ENCODE measurements at regions not wholly inside any gene's neighbourhood (a gene's known extent, or its start where the extent isn't known, plus 50 kb on each side); places are given as distances from the start of the nearest gene placed in this dataset.

DNA sequence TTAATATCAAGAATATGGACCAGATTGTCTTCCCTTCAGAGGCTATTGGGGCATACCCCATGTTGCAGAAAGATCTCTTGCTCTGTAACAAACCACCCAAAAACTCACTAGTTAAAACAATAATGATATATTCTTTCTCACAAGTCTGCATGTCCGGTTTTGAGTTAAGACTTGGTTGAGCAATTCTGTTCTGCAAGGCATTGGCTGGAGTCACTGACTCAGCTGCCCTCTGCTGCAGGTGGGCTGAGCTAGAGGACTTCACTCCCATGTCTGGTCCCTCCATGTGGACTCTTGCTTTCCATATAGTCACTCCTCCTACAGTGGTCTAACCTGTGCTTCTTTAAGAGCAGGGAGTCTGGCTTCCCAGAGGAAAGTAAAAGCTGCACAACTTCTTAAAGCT is 73.4 kb downstream of the ESM1 start:
- CTCF ChIA-PET: interaction anchor here (0.6 to 1.2 kb wide), 3 partner anchors 11 to 236 kb away, joined by 3 read pairs; no protein-coding TSS in a partner anchor
- H3K9me3 ChIP-seq: no peaks in the 10 kb centered on the region
- H3K27ac ChIP-seq (ENCODE audit: low read depth in 2 of 2, low read length in 1 of 2): no peak overlapping the region
- 8% methylated on average over 1 of the region's 1 CpG for WGBS (ENCODE audit: low lambda C conversion rate)
- no peak overlapping the region for H2AFZ ChIP-seq (ENCODE audit: low read depth)
- DNase-seq: no peak
- H3K9ac ChIP-seq: no peak overlapping the region
- H3K4me2 ChIP-seq: no peak overlapping the region
- H3K36me3 ChIP-seq (replicated peaks in 1 of 2; ENCODE audit: control insufficient read depth in 1 of 2, insufficient read depth in 2 of 2, low read length in 1 of 2): no peaks in the 10 kb centered on the region
- no peaks in the 10 kb centered on the region; the same call in 1 of the 2 replicates for H3K27me3 ChIP-seq (ENCODE audit: insufficient read depth)
- H4K20me1 ChIP-seq (ENCODE audit: insufficient read depth): no peaks in the 10 kb centered on the region
- H3K4me1 ChIP-seq (ENCODE audit: control insufficient read depth in 1 of 2, insufficient read depth in 2 of 2, low read depth in 1 of 2, low read length in 1 of 2): no peaks in the 10 kb centered on the region
- POLR2A ChIA-PET: no interaction called here
- no peaks in the 10 kb centered on the region for H3K79me2 ChIP-seq (ENCODE audit: insufficient read depth)
- H3K4me3 ChIP-seq (ENCODE audit: low read depth in 2 of 2, low read length in 1 of 2): no peak overlapping the region
- H3F3A ChIP-seq (replicated peaks; ENCODE audit: insufficient read depth): peaks cover 11% of the 10 kb centered on the region
- no peaks in the 10 kb centered on the region for H3K9me2 ChIP-seq
- TF ChIP-seq FOSL2 (IDR thresholded peaks at IDR 0.05; ENCODE audit: borderline replicate concordance, low read depth): no peak
- TF ChIP-seq NRF1 (IDR thresholded peaks at IDR 0.05; ENCODE audit: low read depth, low read length): no peak
- TF ChIP-seq FOXJ3 (CRISPR knock-in tag; IDR thresholded peaks at IDR 0.05): no peak
- TF ChIP-seq GATA2 (CRISPR knock-in tag; IDR thresholded peaks at IDR 0.05): no peak
- no peak for TF ChIP-seq USF2 (IDR thresholded peaks at IDR 0.05; ENCODE audit: borderline replicate concordance, low read depth, low read length)
- no peak for TF ChIP-seq TCF12 (IDR thresholded peaks at IDR 0.05)
- no peak for TF ChIP-seq NFIC (IDR thresholded peaks at IDR 0.05; ENCODE audit: borderline replicate concordance)
- TF ChIP-seq USF1 (IDR thresholded peaks at IDR 0.05; ENCODE audit: borderline replicate concordance, low read depth): no peak

GRCh38 chr5:54909911-54910870 is 75.2 kb downstream of the ESM1 start:
- CTCF ChIA-PET: interaction anchor here (1.4 kb wide), 2 partner anchors 237 to 250 kb away, joined by 3 read pairs; partner anchors contain the start of gene GPX8

More at GRCh38 chr5:54909911-54910870, 75.2 kb downstream of the ESM1 start:
- Histone ChIP-seq H3K36me3 (replicated peaks in 1 of 2; ENCODE audit: control insufficient read depth in 1 of 2, insufficient read depth in 2 of 2, low read length in 1 of 2) (no peaks in the 10 kb centered on the region), H3K9me2 (no peaks in the 10 kb centered on the region), H3K27ac (ENCODE audit: low read depth in 2 of 2, low read length in 1 of 2) (peak overlapping the region in 1 of 2 experiments; percentile 55; a peak in 2 of 4 replicates), H3K4me3 (ENCODE audit: low read depth in 2 of 2, low read length in 1 of 2) (no peak overlapping the region), H3K4me1 (ENCODE audit: control insufficient read depth in 1 of 2, insufficient read depth in 2 of 2, low read depth in 1 of 2, low read length in 1 of 2) (no peaks in the 10 kb centered on the region), H3K9me3 (no peaks in the 10 kb centered on the region), H3K9ac (no peak overlapping the region), H3K79me2 (ENCODE audit: insufficient read depth) (no peaks in the 10 kb centered on the region), H4K20me1 (ENCODE audit: insufficient read depth) (no peaks in the 10 kb centered on the region), H3F3A (replicated peaks; ENCODE audit: insufficient read depth) (peaks cover 11% of the 10 kb centered on the region), H2AFZ (ENCODE audit: low read depth) (peak overlapping the region; percentile 33; the same call in 1 of the 2 replicates), H3K27me3 (ENCODE audit: insufficient read depth) (no peaks in the 10 kb centered on the region; the same call in 1 of the 2 replicates), H3K4me2 (peak overlapping the region; percentile 35; the same call in 1 of the 2 replicates)
- TF ChIP-seq EP300 (IDR thresholded peaks at IDR 0.05; ENCODE audit: borderline replicate concordance in 1 of 2, low read depth in 1 of 2, low read length in 1 of 2) (no peak), FOXM1 (IDR thresholded peaks at IDR 0.05; ENCODE audit: low read depth) (no peak), GABPA (IDR thresholded peaks at IDR 0.05; ENCODE audit: low read depth) (no peak), MEF2A (IDR thresholded peaks at IDR 0.05; ENCODE audit: borderline replicate concordance, low read depth) (no peak), FOSL2 (IDR thresholded peaks at IDR 0.05; ENCODE audit: borderline replicate concordance, low read depth) (peak; percentile 45; the same call in 1 of the 2 replicates), RFX5 (IDR thresholded peaks at IDR 0.05; ENCODE audit: low read length) (no peak), JUND (IDR thresholded peaks at IDR 0.05) (peak; percentile 46; the same call in 1 of the 2 replicates), NFIC (IDR thresholded peaks at IDR 0.05; ENCODE audit: borderline replicate concordance) (no peak), YY1 (IDR thresholded peaks at IDR 0.05; ENCODE audit: low read depth) (no peak), POLR2AphosphoS5 (IDR thresholded peaks at IDR 0.05; ENCODE audit: low read depth, low read length) (no peak), USF1 (IDR thresholded peaks at IDR 0.05; ENCODE audit: borderline replicate concordance, low read depth) (no peak), TCF12 (IDR thresholded peaks at IDR 0.05) (peak; percentile 72), RXRA (IDR thresholded peaks at IDR 0.05; ENCODE audit: borderline replicate concordance, low read depth) (peak; percentile 53; the same call in 1 of the 2 replicates), PBX3 (IDR thresholded peaks at IDR 0.05) (peak; percentile 50)
- TF ChIP-seq, protein P1, sequence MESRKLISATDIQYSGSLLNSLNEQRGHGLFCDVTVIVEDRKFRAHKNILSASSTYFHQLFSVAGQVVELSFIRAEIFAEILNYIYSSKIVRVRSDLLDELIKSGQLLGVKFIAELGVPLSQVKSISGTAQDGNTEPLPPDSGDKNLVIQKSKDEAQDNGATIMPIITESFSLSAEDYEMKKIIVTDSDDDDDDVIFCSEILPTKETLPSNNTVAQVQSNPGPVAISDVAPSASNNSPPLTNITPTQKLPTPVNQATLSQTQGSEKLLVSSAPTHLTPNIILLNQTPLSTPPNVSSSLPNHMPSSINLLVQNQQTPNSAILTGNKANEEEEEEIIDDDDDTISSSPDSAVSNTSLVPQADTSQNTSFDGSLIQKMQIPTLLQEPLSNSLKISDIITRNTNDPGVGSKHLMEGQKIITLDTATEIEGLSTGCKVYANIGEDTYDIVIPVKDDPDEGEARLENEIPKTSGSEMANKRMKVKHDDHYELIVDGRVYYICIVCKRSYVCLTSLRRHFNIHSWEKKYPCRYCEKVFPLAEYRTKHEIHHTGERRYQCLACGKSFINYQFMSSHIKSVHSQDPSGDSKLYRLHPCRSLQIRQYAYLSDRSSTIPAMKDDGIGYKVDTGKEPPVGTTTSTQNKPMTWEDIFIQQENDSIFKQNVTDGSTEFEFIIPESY (IDR thresholded peaks at IDR 0.05; ENCODE audit: borderline replicate concordance, low read depth): no peak
- 3% methylated on average over 4 of the region's 4 CpGs for WGBS (ENCODE audit: low lambda C conversion rate)
- POLR2A ChIA-PET: no interaction called here
- DNase-seq: no peak

All from SK-N-SH (cell line).